GM12891 (cell line): ENCODE measurements at regions not wholly inside any gene's neighbourhood (a gene's known extent, or its start where the extent isn't known, plus 50 kb on each side); places are given as distances from the start of the nearest gene placed in this dataset.

Experiments used
- POLR2A ChIP-seq: IDR thresholded peaks from 2 replicates; pipeline ENCODE4 v1.6.1; 2011; ENCODE audit warnings: low read depth, low read length, control low read depth
- POLR2AphosphoS5 ChIP-seq: IDR thresholded peaks from 2 replicates; pipeline ENCODE4 v1.6.1; 2011; ENCODE audit warnings: low read depth, low read length, control low read depth
- POU2F2 ChIP-seq: IDR thresholded peaks from 2 replicates; pipeline ENCODE4 v1.6.1; 2011; ENCODE audit warnings: low read depth, mild to moderate bottlenecking, control low read depth, low read length, moderate library complexity
- SPI1 ChIP-seq: IDR thresholded peaks from 2 replicates; pipeline ENCODE4 v1.6.1; 2011; ENCODE audit warnings: low read depth, low read length, control low read depth
- TAF1 ChIP-seq: IDR thresholded peaks from 2 replicates; pipeline ENCODE4 v1.6.1; 2011; ENCODE audit warnings: low read depth, low read length, control low read depth

- TF ChIP-seq POLR2A = no peak
- TF ChIP-seq SPI1 = no peak
- TF ChIP-seq POLR2AphosphoS5 = no peak
- no peak for TF ChIP-seq POU2F2
- no peak for TF ChIP-seq TAF1
Observed at GRCh38 chr2:207385903-207386302, 143.9 kb upstream of the CREB1 start.
